ENCODE measurements at regions not wholly inside any gene's neighbourhood (a gene's known extent, or its start where the extent isn't known, plus 50 kb on each side); places are given as distances from the start of the nearest gene placed in this dataset.
"Not testable (repeated sequence)": the region's sequence is repeated elsewhere in the genome, so short reads cannot be mapped to it uniquely, and the experiment has no call there.

- no peak overlapping the region for H3K4me3 ChIP-seq (replicated peaks; ENCODE audit: low read depth, low read length)
- no peaks in the 10 kb centered on the region for H3K36me3 ChIP-seq (ENCODE audit: control insufficient read depth, insufficient read depth, low read length)
- no peak for TF ChIP-seq CTCF (IDR thresholded peaks at IDR 0.05; ENCODE audit: insufficient read depth, low read length, poor library complexity, severe bottlenecking)
- H3K27me3 ChIP-seq (replicated peaks; ENCODE audit: control insufficient read depth, insufficient read depth, low read length): no peaks in the 10 kb centered on the region
- no peak for DNase-seq (ENCODE audit: extremely low read depth, insufficient read length)
Measured at GRCh38 chr4:181018913-181019312, 1224.3 kb upstream of the TENM3 start.

GRCh38 chr4:181020456-181020855, 1222.7 kb upstream of the TENM3 start:
- no peak for TF ChIP-seq CTCF (IDR thresholded peaks at IDR 0.05; ENCODE audit: insufficient read depth, low read length, poor library complexity, severe bottlenecking)
- DNase-seq (ENCODE audit: extremely low read depth, insufficient read length): no peak
- Histone ChIP-seq H3K36me3 (ENCODE audit: control insufficient read depth, insufficient read depth, low read length) (no peaks in the 10 kb centered on the region), H3K27me3 (replicated peaks; ENCODE audit: control insufficient read depth, insufficient read depth, low read length) (no peaks in the 10 kb centered on the region), H3K4me3 (replicated peaks; ENCODE audit: low read depth, low read length) (no peak overlapping the region)

GRCh38 chr4:181021213-181021612, 1222.0 kb upstream of the TENM3 start:
- no peak for DNase-seq (ENCODE audit: extremely low read depth, insufficient read length)
- Histone ChIP-seq H3K36me3 (ENCODE audit: control insufficient read depth, insufficient read depth, low read length) (no peaks in the 10 kb centered on the region), H3K27me3 (replicated peaks; ENCODE audit: control insufficient read depth, insufficient read depth, low read length) (no peaks in the 10 kb centered on the region), H3K4me3 (replicated peaks; ENCODE audit: low read depth, low read length) (no peak overlapping the region)
- TF ChIP-seq CTCF (IDR thresholded peaks at IDR 0.05; ENCODE audit: insufficient read depth, low read length, poor library complexity, severe bottlenecking): no peak

- not testable (repeated sequence) for DNase-seq (ENCODE audit: extremely low read depth, insufficient read length); H3K36me3 ChIP-seq (ENCODE audit: control insufficient read depth, insufficient read depth, low read length); H3K27me3 ChIP-seq (replicated peaks; ENCODE audit: control insufficient read depth, insufficient read depth, low read length); H3K4me3 ChIP-seq (replicated peaks; ENCODE audit: low read depth, low read length)
Measured at GRCh38 chr4:181030135-181030921, 1212.9 kb upstream of the TENM3 start.

GRCh38 chr4:181030961-181031360, 1212.2 kb upstream of the TENM3 start:
- no peak for DNase-seq (ENCODE audit: extremely low read depth, insufficient read length)
- no peak for TF ChIP-seq CTCF (IDR thresholded peaks at IDR 0.05; ENCODE audit: insufficient read depth, low read length, poor library complexity, severe bottlenecking)
- H3K4me3 ChIP-seq (replicated peaks; ENCODE audit: low read depth, low read length): no peak overlapping the region
- H3K36me3 ChIP-seq (ENCODE audit: control insufficient read depth, insufficient read depth, low read length): no peaks in the 10 kb centered on the region
- no peaks in the 10 kb centered on the region for H3K27me3 ChIP-seq (replicated peaks; ENCODE audit: control insufficient read depth, insufficient read depth, low read length)

- Histone ChIP-seq H3K4me3 (replicated peaks; ENCODE audit: low read depth, low read length) (no peak overlapping the region), H3K27me3 (replicated peaks; ENCODE audit: control insufficient read depth, insufficient read depth, low read length) (no peaks in the 10 kb centered on the region), H3K36me3 (ENCODE audit: control insufficient read depth, insufficient read depth, low read length) (no peaks in the 10 kb centered on the region)
- no peak for DNase-seq (ENCODE audit: extremely low read depth, insufficient read length)
- no peak for TF ChIP-seq CTCF (IDR thresholded peaks at IDR 0.05; ENCODE audit: insufficient read depth, low read length, poor library complexity, severe bottlenecking)
Measured at GRCh38 chr4:181043486-181043885, 1199.7 kb upstream of the TENM3 start.
